ENCODE measurements at regions not wholly inside any gene's neighbourhood (a gene's known extent, or its start where the extent isn't known, plus 50 kb on each side); places are given as distances from the start of the nearest gene placed in this dataset.

DNA sequence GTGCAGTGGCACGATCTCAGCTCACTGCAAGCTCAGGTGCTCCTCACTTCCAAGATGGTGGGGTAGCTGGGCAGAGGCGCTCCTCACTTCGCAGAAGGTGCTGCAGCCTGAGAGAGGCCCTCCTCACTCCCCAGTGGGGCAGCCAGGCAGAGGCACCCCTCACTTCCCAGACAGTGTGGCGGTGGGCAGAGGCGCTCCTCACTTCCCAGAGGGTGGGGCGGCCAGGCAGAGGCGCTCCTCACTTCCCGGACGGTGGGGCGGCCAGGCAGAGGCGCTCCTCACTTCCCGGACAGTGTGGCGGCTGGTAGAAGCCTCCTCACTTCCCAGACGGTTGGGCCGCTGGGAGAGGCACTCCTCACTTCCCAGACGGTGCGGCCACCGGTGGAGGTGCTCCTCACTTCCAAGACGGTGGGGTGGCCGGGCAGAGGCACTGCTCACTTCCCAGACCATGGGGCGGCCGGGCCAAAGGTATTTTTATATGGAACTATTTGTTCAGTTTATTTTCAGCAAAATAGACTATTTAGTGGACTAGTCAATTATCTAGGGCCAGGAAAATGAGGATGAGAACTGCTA is 57.7 kb upstream of the PPP1R9A start:
- Histone ChIP-seq H4K20me1 (ENCODE audit: control insufficient read depth, insufficient read depth, insufficient read length) (no peaks in the 10 kb centered on the region), H3K9ac (ENCODE audit: extremely low read depth, insufficient read length, low read length) (no peak overlapping the region), H3T11ph (ENCODE audit: low read length) (no peak overlapping the region), H3K18ac (ENCODE audit: insufficient read length, low read depth, low read length) (no peak overlapping the region), H2BK20ac (ENCODE audit: low read depth, low read length, poor library complexity, severe bottlenecking) (no peak overlapping the region), H3K14ac (ENCODE audit: insufficient read depth, low read length) (no peak overlapping the region), H3K23me2 (ENCODE audit: insufficient read length, low read depth, low read length, poor library complexity, severe bottlenecking) (no peaks in the 10 kb centered on the region), H3K79me1 (ENCODE audit: insufficient read depth, low read depth, low read length, poor library complexity, severe bottlenecking) (no peaks in the 10 kb centered on the region), H4K91ac (ENCODE audit: insufficient read length, low read depth, low read length) (no peak overlapping the region), H3K79me2 (ENCODE audit: insufficient read depth, low read length) (no peaks in the 10 kb centered on the region), H3K27ac (ENCODE audit: insufficient read length, low read depth, low read length) (no peak overlapping the region), H2BK15ac (ENCODE audit: low read depth, low read length) (no peak overlapping the region), H3K9me3 (ENCODE audit: control insufficient read depth, low read depth, low read length) (peaks cover 8% of the 10 kb centered on the region), H2BK12ac (ENCODE audit: insufficient read length, low read depth, low read length) (no peak overlapping the region), H4K8ac (replicated peaks; ENCODE audit: insufficient read length, low read depth, low read length) (no peak overlapping the region), H2AFZ (ENCODE audit: low read length) (no peak overlapping the region), H3K4me1 (ENCODE audit: insufficient read depth, low read length) (no peaks in the 10 kb centered on the region; the same call in 1 of the 2 replicates), H3K27me3 (ENCODE audit: insufficient read depth, low read length) (no peaks in the 10 kb centered on the region), H2AK5ac (ENCODE audit: insufficient read length, low read length) (no peak overlapping the region), H4K5ac (ENCODE audit: insufficient read length, low read depth, low read length) (no peak overlapping the region), H3K4ac (ENCODE audit: low read depth, low read length) (no peak overlapping the region), H3K4me2 (ENCODE audit: insufficient read depth, insufficient read length, low read length) (no peak overlapping the region), H2BK5ac (ENCODE audit: insufficient read length, low read length) (no peak overlapping the region), H3K23ac (ENCODE audit: insufficient read length, low read depth, low read length) (no peak overlapping the region), H3K56ac (ENCODE audit: insufficient read length, low read depth, low read length) (no peak overlapping the region), H2BK120ac (ENCODE audit: low read depth, low read length, poor library complexity, severe bottlenecking) (no peak overlapping the region)
- no peak overlapping the region for H3K4me3 Mint-ChIP-seq
- TF ChIP-seq, protein P1, sequence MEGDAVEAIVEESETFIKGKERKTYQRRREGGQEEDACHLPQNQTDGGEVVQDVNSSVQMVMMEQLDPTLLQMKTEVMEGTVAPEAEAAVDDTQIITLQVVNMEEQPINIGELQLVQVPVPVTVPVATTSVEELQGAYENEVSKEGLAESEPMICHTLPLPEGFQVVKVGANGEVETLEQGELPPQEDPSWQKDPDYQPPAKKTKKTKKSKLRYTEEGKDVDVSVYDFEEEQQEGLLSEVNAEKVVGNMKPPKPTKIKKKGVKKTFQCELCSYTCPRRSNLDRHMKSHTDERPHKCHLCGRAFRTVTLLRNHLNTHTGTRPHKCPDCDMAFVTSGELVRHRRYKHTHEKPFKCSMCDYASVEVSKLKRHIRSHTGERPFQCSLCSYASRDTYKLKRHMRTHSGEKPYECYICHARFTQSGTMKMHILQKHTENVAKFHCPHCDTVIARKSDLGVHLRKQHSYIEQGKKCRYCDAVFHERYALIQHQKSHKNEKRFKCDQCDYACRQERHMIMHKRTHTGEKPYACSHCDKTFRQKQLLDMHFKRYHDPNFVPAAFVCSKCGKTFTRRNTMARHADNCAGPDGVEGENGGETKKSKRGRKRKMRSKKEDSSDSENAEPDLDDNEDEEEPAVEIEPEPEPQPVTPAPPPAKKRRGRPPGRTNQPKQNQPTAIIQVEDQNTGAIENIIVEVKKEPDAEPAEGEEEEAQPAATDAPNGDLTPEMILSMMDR (conservative IDR thresholded peaks at IDR 0.05), result no peak
- no peak for DNase-seq
- peaks cover 17 to 32% (median 27%) of the 10 kb centered on the region in 3 experiments for H3K36me3 Mint-ChIP-seq (ENCODE audit: insufficient read depth in 1 of 3, low read depth in 3 of 3)
- H3K27ac Mint-ChIP-seq, result no peak overlapping the region
- WGBS (ENCODE audit: extremely low coverage, insufficient read length, low lambda C conversion rate), result no CpG with 5 or more reads among the region's 22 CpGs
- H3K9me3 Mint-ChIP-seq, result peaks cover 29 to 31% of the 10 kb centered on the region in 2 experiments
- H3K4me1 Mint-ChIP-seq, result no peaks in the 10 kb centered on the region
- no peaks in the 10 kb centered on the region; the same call in 1 of the 2 replicates for H3K27me3 Mint-ChIP-seq (ENCODE audit: low read depth)
